Esophagus squamous epithelium (tissue), 4 donors: ENCODE measurements at regions not wholly inside any gene's neighbourhood (a gene's known extent, or its start where the extent isn't known, plus 50 kb on each side); places are given as distances from the start of the nearest gene placed in this dataset.

Experiments used
- CTCF ChIP-seq, 6 experiments: fragments of 450-650 bp in 4 of 6; fragments of 200-600 bp in 2 of 6; sonication (generic) in 2 of 6; IDR thresholded peaks; one replicate each; pipeline ENCODE4 v1.5.1; 2016 to 2019; ENCODE audit warnings: antibody characterized with exemption in 6 of 6, mild to moderate bottlenecking in 4 of 6, moderate library complexity in 4 of 6
- POLR2A ChIP-seq, 4 donors: fragments of 450-650 bp; IDR thresholded peaks; one replicate each; pipeline ENCODE4 v1.6.1; 2017; ENCODE audit warnings: antibody characterized with exemption in 4 of 4, mild to moderate bottlenecking in 4 of 4, moderate library complexity in 3 of 4

GRCh38 chr5:116370149-116370548, 204.5 kb downstream of the SEMA6A start:
- TF ChIP-seq CTCF (IDR thresholded peaks at IDR 0.05) = no peak
- no peak for TF ChIP-seq POLR2A (IDR thresholded peaks at IDR 0.05)
